ENCODE measurements at regions not wholly inside any gene's neighbourhood (a gene's known extent, or its start where the extent isn't known, plus 50 kb on each side); places are given as distances from the start of the nearest gene placed in this dataset.
A peak's percentile ranks its signal among the peaks of the same experiment; 100 is the strongest.

DNA sequence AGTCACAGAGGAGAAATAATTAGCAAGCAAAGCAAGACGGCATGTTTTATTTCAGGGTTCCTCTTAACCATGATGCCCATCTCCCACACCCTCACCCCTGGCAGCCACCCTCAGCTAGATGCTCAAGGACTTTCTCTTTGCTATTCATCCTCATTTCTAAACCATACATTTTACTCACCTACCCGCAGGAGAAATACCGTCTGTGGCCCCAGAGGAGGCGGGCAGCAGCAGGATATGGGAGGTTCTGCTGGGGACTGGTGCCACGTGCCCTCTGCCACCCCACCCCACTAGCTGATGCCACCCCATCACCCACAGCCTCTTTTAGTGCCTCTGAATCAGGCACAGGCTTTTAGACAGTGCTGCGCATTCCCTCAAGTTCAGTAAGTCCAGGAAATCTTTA, 168.7 kb upstream of the ITGB1 start:
- DNase-seq (ENCODE audit: insufficient read length, low spot score) (no peak), FAIRE-seq (no peak)

DNA sequence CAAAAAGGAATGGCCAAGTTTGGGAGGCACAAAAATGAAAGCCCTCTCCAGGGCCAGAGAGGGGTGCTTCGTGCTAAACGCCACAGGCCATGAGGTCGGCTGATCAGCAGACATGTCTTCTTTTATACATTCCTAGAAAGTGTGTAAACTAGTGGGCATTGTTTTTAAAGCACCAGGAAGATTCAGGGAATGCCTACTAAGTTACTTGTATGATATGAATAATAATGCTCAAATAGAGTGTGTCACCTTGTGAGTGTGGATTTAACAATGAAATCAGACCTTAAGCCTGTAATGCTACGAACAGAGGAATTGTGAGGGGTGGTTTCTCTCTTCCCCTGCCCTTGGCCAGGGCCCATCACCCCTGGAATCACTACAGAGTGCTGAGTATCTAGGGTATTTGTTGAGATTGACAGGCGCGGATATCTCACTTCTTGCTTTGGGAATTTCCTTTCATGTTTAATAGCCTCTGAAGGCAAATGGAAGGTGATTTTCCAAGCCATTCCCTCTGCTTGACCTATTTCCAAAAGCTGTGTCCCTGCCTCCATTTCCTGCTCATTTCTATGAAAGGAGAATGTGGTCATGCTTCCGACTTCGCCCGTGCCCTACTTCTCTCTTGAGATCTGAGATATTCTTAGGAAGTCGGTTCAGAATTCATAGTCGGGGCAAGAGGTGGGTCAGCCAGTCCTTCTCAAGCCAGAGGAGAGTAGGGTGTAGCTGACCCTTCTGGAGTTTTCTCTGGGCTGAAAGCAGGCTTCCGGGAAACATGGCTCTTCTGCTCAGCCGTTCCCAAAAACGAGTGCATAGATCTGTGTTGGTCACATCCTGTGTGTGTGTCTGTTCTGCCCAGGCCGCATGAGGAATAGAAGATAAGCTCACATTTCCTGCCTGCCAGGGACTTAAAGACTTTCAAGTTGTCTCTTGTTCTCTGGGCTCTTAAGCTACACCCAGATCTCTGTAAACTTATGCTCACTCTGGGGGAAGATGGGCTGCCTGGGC, 167.8 kb upstream of the ITGB1 start:
- FAIRE-seq (no peak), DNase-seq (ENCODE audit: insufficient read length, low spot score) (no peak)

DNA sequence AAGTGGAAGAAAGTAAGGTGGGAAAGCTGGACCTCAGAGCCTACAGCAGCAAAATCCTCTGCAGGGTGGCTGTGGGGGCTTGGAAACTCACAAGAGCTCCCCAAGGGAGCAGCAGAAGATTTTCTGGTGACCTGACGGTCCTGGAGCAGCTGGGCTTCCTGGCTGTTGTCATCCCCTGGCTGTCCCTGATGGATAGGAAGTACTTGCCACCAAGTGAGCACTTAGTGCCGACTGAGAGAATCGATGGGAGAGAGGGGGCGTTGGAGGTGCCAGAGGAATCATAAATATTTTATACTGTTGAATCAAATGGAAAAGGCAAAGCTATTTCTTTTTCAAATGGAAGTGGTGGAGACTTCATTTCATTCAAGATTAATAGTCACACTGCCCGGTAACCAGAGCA, 167.1 kb upstream of the ITGB1 start:
- DNase-seq (ENCODE audit: insufficient read length, low spot score) (no peak), FAIRE-seq (no peak)

DNA sequence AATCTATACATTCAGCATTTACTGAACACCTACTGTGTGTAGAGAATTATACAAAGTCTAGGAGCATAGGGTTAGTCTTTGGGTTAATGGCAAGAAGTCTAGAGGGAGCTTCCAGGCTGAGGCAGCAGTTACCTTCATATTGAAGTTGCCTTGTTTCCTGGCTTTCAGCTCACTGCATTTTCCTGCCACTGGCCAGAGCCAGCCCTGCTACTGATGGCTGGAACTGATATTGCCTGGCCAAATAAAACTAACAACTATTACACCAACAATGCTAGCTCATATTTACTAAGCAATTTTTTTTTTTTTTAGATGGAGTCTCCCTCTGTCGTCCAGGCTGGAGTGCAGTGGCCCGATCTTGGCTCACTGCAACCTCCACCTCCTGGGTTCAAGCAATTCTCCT, 165.7 kb upstream of the ITGB1 start:
- DNase-seq (ENCODE audit: insufficient read length, low spot score) (no peak), FAIRE-seq (no peak)

DNA sequence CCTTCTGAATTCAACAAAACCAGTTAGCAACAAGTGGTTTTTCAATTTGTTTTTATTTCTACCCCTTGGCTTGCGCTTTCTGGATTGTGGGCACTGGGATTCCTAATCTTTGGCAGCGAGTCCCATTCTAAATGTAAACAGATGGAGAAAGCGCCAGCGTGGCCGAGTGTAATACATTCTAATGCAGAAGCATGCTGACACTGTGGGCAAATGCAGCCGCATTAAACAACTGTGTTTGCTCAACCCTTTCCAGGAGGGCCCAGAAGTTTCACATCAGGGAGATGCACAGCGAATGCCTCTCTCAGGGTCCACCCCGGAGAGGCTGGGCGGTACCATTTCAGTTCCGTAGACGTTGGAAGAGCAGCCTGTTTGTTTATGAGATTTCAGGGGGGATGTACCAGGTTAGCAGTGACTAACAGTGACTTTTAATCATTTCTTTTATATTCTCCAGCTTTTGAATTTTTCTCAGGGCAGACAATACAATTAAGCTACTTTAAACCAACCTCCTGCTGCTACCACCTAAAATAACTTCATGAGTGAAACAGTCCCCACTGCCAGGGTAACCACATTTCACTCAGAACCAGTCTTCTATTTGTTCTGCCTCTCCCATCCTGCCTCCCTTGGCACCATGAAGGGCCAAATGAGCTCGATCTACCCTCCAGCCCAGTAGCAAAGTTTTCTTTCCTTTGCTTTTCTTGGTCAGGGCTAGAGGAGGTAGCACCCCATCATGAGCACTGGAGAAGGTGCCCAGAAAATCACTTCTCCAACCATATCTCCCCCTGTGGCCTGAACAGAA, 164.2 kb upstream of the ITGB1 start:
- DNase-seq (ENCODE audit: insufficient read length, low spot score) (no peak), FAIRE-seq (no peak)

DNA sequence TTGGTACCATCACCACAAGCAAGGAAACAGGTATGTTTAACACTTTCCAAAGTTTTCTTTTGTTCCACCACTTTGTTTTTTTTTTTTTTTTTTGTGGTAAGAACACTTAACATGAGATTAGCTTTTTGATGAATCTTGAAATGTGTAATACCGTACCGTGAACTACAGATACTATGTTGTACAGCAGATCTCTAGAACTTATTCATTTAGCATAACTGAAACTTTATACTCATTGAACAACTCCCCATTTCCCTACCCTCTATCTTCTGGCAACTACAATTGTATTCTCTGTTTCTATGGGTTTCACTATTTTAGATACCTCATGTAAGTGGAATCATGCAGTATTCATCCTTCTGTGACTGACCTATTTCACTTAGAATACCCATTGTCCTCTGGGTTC, 162.7 kb upstream of the ITGB1 start:
- FAIRE-seq = no peak
- DNase-seq (ENCODE audit: insufficient read length, low spot score) = no peak

DNA sequence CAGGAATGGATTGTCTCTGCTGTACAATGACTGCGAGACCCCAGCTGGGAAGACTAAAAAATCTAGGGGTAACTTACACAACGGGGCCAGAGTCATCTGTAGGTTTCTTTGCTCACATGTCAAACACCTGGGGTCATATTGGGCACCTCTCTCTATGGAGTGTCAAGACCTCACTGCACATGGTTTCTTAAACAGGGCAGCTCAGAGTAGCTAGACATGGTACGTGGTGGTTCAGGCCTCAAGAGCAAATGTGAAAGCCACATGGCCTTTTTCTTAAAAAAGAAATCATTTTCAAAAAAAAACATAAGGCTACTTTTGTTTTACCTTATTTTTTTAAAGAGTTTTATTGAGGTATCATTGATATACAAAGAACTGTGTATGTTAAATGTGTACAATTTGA, 162.2 kb upstream of the ITGB1 start:
- no peak for FAIRE-seq
- no peak for DNase-seq (ENCODE audit: insufficient read length, low spot score)

DNA sequence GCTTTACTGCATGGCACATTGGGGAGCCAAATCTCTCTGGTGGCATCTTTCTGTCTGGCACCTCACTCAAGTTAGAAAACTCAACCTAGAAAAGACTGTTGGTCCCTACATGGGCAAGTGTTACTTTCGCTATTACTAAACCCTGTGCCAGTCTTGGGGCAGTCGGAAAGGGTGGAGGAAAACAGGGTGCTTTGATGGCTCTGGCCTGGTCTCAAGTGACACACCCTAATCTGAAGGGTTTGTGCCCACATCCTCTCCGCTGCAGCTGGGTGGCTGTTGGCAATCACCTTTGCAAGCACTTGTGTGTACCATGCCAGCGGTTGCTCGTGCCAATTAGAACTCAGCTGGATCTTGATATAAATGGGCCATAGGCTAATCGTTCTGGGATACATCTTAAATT, 159.8 kb upstream of the ITGB1 start:
- no peak for FAIRE-seq
- DNase-seq (ENCODE audit: insufficient read length, low spot score) = no peak

DNA sequence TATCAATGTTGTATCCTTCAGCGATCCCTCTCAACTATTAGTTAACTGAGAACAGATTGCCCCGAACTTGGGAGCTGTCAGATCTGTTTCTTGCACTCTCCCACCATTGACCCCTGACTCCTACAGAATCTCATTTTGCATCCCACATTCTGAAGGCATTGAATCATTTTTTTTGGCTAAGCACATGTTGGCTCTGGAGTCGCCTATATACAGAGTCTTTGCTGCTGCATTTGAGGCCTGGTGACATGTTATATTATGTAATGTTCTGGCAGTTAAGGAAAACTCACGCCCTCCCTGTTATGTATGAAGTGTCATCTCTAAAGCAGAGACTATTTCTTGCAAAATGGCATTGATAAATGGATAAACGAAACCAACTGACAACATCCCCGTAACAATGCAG, 159.2 kb upstream of the ITGB1 start:
- FAIRE-seq (no peak), DNase-seq (ENCODE audit: insufficient read length, low spot score) (no peak)

DNA sequence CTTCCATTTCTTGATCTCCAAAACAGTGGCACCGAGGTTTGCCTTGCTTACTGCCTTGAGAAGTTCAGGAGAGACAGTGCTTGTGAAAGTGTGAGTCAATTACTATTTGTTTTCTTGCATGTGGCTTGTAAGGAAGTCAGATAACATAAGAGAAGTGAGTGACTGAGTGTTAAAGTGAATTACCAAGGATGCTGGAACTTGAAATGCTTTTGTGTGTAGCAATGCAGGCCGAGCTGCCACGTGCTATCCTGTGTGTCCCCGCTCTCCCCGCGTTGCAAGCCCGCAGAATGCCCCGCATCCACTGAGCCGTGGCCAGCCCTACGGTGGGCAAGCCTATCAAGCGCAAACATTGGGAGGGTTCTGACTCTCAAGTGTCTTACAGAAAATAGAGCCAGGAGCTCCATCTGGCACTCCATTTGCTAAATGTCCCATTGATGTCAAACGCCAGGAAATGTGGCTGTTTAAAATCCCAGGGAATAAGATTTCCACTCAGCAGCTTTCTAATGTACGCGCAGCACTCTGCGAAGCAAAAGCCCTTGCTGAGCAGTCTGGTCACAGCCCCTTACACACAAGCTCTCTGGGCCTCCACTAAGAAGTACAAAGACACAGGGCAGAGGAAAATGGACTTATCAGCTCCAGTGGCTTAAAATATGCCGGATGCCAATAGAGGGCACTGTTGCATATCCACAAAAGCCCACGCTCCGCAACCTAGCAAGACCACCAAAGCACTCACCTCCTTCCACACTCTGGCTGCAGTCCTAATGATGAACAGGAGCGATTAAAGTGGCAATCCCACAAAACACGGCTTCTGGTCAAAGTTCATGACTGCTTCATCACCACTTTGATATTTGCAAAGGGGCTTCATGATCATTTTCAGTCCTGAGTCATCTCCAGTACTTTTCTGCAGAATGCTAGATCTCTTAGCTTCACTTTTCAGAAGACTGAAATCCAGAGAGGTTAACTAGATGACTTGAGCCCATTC, 158.0 kb upstream of the ITGB1 start:
- DNase-seq (ENCODE audit: insufficient read length, low spot score) (no peak), FAIRE-seq (no peak)

DNA sequence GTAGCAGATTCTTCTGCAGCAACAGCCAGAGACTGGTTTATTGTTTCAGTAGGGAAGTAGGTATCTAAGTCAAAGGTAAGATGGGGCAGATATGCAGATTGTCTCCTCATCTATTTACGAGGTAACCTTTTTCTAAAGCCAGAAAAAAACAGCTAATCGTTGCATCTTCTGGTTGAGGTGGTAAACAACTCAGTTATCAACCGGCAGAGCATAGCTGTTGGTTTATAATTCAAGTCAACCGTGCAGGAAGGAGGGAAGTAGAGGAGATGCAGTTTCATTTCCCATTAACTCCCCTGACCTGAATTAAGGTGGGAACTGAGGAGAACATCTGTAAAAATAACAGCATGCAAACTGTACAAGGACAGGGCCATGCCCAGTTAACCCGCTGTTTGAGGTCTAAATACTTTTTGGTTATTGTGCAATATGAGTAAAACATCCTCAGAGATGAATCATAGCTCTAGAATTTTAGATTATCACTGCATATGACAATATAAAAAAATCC, 156.5 kb upstream of the ITGB1 start:
- DNase-seq (ENCODE audit: insufficient read length, low spot score) (no peak), FAIRE-seq (peak; percentile 65)

DNA sequence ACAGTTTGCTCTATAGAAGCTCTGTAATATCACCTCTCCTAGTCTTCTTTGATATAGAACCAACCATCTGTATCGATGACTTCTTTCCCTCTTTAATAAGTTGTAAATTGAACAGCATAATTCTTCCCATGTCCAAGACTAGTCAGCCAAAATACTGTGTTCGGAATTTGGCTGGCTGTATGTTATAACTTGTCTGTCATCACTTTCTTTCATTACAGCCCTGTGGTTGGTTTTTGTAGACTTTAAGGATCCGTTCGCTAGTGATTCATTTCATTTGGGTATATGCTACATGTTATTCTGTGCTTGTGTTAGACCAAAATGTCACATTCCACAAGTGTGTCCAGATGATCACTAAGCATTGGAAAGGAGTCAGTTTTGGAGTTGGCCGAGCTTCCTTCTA, 155.4 kb upstream of the ITGB1 start:
- FAIRE-seq (no peak), DNase-seq (ENCODE audit: insufficient read length, low spot score) (no peak)

DNA sequence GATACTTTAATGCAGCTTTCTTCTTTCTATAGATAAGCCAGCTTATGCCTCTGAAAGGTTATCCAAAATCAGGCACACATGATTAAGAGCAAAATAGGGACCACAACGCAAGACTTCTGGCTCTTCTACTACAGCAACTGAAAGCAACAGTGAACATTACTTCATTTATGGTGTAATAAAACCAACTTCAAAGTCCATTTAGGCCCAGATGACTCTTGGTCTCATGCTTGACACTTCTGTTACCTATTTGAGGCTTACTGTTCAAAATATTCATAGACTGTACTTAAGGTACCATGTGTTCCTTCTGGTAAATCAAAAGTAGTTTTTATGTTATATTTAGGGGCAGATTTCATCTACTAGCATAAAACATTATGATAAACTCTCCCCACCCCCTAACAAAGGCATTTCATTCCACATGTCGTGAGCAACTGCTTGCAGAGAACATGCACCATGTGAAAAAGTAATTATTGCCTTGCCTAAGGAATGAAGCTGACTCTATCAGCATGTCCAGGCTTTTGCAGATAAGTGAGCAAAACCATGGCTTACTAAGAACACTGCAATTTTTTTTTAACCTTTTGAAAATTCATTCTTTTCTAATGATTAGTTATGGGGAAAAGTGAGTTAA, 154.9 kb upstream of the ITGB1 start:
- FAIRE-seq (no peak), DNase-seq (ENCODE audit: insufficient read length, low spot score) (no peak)

DNA sequence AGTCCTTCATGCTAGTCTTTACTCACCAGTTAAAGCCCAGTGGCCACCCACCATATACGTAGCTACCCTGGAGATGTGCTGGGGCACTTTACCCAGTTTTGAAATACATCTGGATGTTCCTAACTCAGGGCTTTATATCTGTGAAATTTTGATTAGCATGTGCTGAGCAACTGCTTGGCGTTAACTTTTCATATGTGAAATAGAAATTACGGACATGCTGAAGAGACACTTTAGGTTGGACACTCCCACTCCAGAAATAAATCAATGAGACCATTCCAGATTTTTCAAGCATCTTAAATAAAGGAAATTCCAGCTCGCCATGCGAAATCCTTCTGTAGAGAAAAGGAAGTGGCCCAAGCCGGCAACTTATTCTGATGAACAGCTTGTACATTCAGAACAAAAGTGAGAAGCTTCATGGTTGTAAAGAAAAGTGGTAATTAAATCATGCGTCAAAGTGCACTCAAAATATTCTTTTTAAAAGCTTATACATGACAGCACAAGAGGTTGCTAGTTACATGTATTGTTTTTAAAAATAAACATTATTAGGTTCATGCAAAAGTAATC, 153.5 kb upstream of the ITGB1 start:
- DNase-seq (ENCODE audit: insufficient read length, low spot score) = no peak
- FAIRE-seq = no peak

DNA sequence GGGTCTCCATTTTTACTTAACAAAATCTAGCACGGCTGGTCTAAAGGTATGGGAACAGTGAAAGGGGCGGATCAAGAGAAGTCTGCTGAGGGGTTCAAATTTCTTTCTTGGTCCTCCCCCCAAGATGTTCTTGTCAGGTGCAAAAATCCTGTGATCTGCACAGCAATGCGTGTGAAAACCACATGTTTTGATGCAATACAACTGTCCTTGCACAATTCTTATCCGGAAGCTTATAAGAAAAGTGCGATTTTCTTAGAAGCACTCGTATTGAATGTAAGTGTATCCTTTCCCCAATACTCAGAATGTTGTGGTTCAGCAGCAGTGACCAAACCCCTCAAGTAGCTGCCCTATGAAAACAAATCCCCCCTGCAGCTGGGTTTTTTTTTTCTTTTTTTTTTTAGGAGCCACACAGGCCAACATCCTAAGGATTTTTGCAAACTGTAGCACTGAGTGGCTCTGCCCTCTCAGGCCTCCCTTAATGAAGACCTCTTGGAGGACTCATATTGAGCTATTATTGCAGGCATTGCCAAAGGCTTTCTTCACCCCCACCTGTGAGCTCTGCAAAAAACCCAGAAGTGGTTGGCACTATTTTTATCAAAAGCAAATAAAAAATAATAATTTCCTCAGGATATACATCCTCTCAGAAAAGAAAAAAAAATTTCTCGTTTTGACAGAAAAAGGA, 151.9 kb upstream of the ITGB1 start:
- DNase-seq (ENCODE audit: insufficient read length, low spot score) = no peak
- FAIRE-seq = no peak

DNA sequence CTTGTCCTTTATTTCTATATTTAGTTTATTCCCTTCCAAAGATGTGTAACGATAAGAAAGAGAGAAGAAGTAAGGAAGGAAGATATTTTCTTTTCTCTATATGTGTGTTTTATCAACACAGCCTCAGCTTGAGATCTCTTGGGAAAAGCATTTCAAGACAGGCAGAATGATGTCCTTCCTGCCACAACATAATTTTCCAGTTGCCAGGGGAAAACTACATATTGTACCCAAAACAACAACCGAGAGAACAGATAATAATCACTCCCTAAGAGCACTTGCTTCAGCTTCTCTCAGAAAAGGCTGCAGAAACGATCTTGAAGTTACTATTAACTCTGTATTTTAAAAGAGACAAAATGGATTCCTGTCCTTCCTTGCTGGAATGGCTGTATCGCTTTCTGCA, 151.4 kb upstream of the ITGB1 start:
- DNase-seq (ENCODE audit: insufficient read length, low spot score) = no peak

DNA sequence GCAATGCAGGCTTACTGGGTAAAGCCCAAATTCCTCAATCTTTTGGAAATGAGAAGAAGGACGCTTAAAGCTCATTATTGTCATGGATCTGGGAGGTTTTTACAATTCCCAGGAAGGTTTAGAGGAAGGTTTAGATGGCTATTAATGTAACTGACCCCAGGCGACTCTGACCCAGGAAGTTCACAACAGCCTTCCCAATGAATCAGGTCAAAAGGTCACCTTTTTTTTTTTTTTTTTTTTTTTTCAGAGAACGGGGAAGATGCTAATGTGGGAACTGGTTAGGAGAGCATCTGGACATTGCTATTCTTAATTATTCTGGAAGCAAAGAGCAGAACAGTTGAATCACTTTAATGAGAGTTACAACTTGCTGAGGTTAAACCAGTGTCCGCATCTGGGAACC, 149.9 kb upstream of the ITGB1 start:
- no peak for FAIRE-seq
- DNase-seq (ENCODE audit: insufficient read length, low spot score) = no peak

More for the DNA sequence above, 151.4 kb upstream of the ITGB1 start:
- FAIRE-seq = no peak

DNA sequence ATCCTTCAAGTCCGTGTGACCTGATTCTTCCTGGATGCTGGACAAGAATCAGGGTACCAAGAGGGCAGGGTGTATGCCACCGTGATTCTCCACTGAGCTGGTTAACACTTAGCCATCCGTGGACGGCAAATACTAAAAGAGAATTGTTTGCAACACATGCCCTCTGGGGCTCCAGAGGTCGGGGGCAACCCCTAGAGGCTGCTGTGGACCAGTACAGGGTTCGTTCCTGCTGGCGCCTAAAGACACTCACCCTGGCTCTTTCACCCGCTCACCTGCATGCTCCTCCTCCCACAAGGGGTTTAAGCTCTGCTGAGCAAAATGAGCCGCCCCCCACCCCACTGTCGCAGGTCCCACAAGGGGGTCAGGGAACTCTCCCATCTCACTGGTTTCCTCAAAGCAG, 148.7 kb upstream of the ITGB1 start:
- FAIRE-seq (no peak), DNase-seq (ENCODE audit: insufficient read length, low spot score) (no peak)

DNA sequence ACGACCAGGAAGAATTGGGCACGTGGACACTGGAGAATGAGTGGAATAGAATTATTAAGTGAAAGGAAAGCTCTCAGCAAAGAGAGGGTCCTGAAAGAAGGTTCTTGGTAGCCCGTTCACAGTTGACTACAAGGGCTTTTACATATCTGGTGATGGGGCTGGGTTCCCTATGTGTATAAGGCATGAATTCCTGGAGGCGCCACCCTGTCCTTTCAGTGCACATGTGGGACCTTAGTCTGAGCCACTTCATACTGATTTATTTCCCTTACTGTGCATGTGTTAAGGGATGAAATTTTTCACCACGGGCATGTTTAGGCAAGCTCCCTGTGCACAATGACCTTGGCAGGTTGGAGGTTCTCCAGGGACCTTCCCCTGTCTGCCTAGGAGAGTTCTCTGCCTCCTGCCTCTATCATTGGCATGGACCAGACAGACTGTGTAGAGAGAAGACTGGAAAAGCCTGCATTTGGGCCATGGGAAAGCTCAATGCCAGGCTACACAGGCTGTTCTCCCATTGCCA, 145.9 kb upstream of the ITGB1 start:
- no peak for FAIRE-seq
- no peak for DNase-seq (ENCODE audit: insufficient read length, low spot score)

Measured in GM19239 (cell line).